Lower lobe of right lung (tissue), 2 donors: ENCODE measurements at regions not wholly inside any gene's neighbourhood (a gene's known extent, or its start where the extent isn't known, plus 50 kb on each side); places are given as distances from the start of the nearest gene placed in this dataset.

ENCODE experiments used
- ATAC-seq, 2 donors: fragments of 200-7000 bp; cut with Tn5 transposase; one replicate each; pipeline ENCODE4 v1.9.1; 2020 to 2022; ENCODE audit warnings: mild to moderate bottlenecking in 2 of 2, moderate library complexity in 2 of 2
- DNase-seq: peaks from one replicate; pipeline ENCODE4 v3.0.0-alpha.2; 2020
- H3K27ac ChIP-seq: fragments of 200-600 bp; one replicate; pipeline ENCODE4 v1.8.0; 2022
- H3K27me3 ChIP-seq: fragments of 200-600 bp; one replicate; pipeline ENCODE4 v1.8.0; 2022; ENCODE audit warnings: low read depth
- H3K36me3 ChIP-seq: fragments of 200-600 bp; one replicate; pipeline ENCODE4 v1.8.0; 2022; ENCODE audit warnings: mild to moderate bottlenecking
- H3K4me1 ChIP-seq: fragments of 200-600 bp; one replicate; pipeline ENCODE4 v1.8.0; 2022
- H3K4me3 ChIP-seq: fragments of 200-600 bp; one replicate; pipeline ENCODE4 v1.8.0; 2022; ENCODE audit warnings: mild to moderate bottlenecking
- H3K9me3 ChIP-seq: fragments of 200-600 bp; one replicate; pipeline ENCODE4 v1.8.0; 2022
- CTCF ChIP-seq: fragments of 200-600 bp; IDR thresholded peaks from one replicate; pipeline ENCODE4 v1.8.0; 2022; ENCODE audit warnings: antibody characterized with exemption, mild to moderate bottlenecking
- intact Hi-C: fragments of 100-400 bp; cut with DNase I; formaldehyde crosslinking; loops from one replicate; pipeline ENCODE4 v1.11.0; 2022
- donor health status: DM: no; HTN: yes; CAD: no; lungs with severe emphysema.

GRCh38 chr15:89406940-89407607, 72.5 kb upstream of the POLG start:
- intact Hi-C loops = no loop called here
- Histone ChIP-seq H3K27ac (no peak overlapping the region), H3K9me3 (no peaks in the 10 kb centered on the region), H3K27me3 (peaks cover 97% of the 10 kb centered on the region), H3K36me3 (no peaks in the 10 kb centered on the region), H3K4me1 (peaks cover 36% of the 10 kb centered on the region), H3K4me3 (peak overlapping the region; percentile 18)
- DNase-seq (no peak), ATAC-seq (peak in 1 of 2 donors; percentile 6)
- TF ChIP-seq CTCF = no peak

- Histone ChIP-seq H3K27ac (no peak overlapping the region), H3K4me1 (peaks cover 36% of the 10 kb centered on the region), H3K4me3 (peak overlapping the region; percentile 18), H3K9me3 (no peaks in the 10 kb centered on the region), H3K27me3 (peaks cover 97% of the 10 kb centered on the region), H3K36me3 (no peaks in the 10 kb centered on the region)
- no peak for TF ChIP-seq CTCF
- intact Hi-C loops = no loop called here
- ATAC-seq (no peak), DNase-seq (no peak)
Measured at GRCh38 chr15:89406218-89406939, 71.8 kb upstream of the POLG start.

GRCh38 chr15:89405494-89405893, 70.9 kb upstream of the POLG start:
- intact Hi-C loops = no loop called here
- Histone ChIP-seq H3K27ac (no peak overlapping the region), H3K4me1 (peaks cover 36% of the 10 kb centered on the region), H3K4me3 (no peak overlapping the region), H3K9me3 (no peaks in the 10 kb centered on the region), H3K27me3 (peaks cover 97% of the 10 kb centered on the region), H3K36me3 (no peaks in the 10 kb centered on the region)
- no peak for TF ChIP-seq CTCF
- ATAC-seq (no peak), DNase-seq (no peak)

- no peak for TF ChIP-seq CTCF
- Histone ChIP-seq H3K9me3 (no peaks in the 10 kb centered on the region), H3K36me3 (no peaks in the 10 kb centered on the region), H3K27ac (no peak overlapping the region), H3K4me1 (peaks cover 38% of the 10 kb centered on the region), H3K27me3 (peaks cover 97% of the 10 kb centered on the region), H3K4me3 (no peak overlapping the region)
- no peak for ATAC-seq
- intact Hi-C loops = no loop called here
- DNase-seq = no peak
Measured at GRCh38 chr15:89404023-89404422, 69.4 kb upstream of the POLG start.

- H3K27ac ChIP-seq = no peak overlapping the region
- no peaks in the 10 kb centered on the region for H3K36me3 ChIP-seq
- no peaks in the 10 kb centered on the region for H3K9me3 ChIP-seq
- H3K4me1 ChIP-seq = peaks cover 26% of the 10 kb centered on the region
- intact Hi-C loops = no loop called here
- H3K4me3 ChIP-seq = no peak overlapping the region
- peaks cover 97% of the 10 kb centered on the region for H3K27me3 ChIP-seq
- DNase-seq = no peak
- TF ChIP-seq CTCF = no peak
- ATAC-seq = no peak
Measured at GRCh38 chr15:89402518-89402805, 67.8 kb upstream of the POLG start.
